CD4-positive, alpha-beta T cell (primary cell): ENCODE measurements at regions not wholly inside any gene's neighbourhood (a gene's known extent, or its start where the extent isn't known, plus 50 kb on each side); places are given as distances from the start of the nearest gene placed in this dataset.
"Not testable (repeated sequence)": the region's sequence is repeated elsewhere in the genome, so short reads cannot be mapped to it uniquely, and the experiment has no call there.

Experiments
- ATAC-seq: fragments of 200-7000 bp; cut with Tn5 transposase; one replicate; pipeline ENCODE4 v1.10.0; 2022; ENCODE audit warnings: mild to moderate bottlenecking; ENCODE audit not compliant: poor library complexity
- CTCF ChIA-PET: fragments of 350-600 bp; sonication (Branson Sonifier 250); formaldehyde crosslinking; loops from one replicate; lab custom pipeline; 2021; ENCODE audit warnings: antibody characterized with exemption, inconsistent platforms; lab: Charles Lee
- POLR2A ChIA-PET: fragments of 350-600 bp; sonication (Branson Sonifier 250); formaldehyde crosslinking; loops from one replicate; lab custom pipeline; 2021; ENCODE audit warnings: antibody characterized with exemption, inconsistent platforms; lab: Charles Lee
- DNase-seq, 14 experiments: peaks; one replicate each; pipeline ENCODE4 v3.0.0-alpha.2; 2013 to 2020; ENCODE audit warnings: mixed read lengths in 2 of 14
- H3K27ac ChIP-seq, 2 donors: one replicate each; pipeline versions ENCODE4 v1.5.1 to v1.7.0; 2013; ENCODE audit warnings: low read length in 2 of 2, low read depth in 1 of 2, mild to moderate bottlenecking in 1 of 2
- H3K27me3 ChIP-seq, 2 experiments: 1 replicate in 1 of 2; 2 replicates in 1 of 2; pipeline versions ENCODE4 v1.6.1 to v1.7.0; 2013; ENCODE audit warnings: low read length in 2 of 2, control low read depth in 1 of 2, mild to moderate bottlenecking in 1 of 2, moderate library complexity in 1 of 2; ENCODE audit not compliant: insufficient read depth in 2 of 2, control insufficient read depth in 1 of 2
- H3K36me3 ChIP-seq: one replicate; pipeline ENCODE4 v1.6.1; 2013; ENCODE audit warnings: low read length, control low read depth; ENCODE audit not compliant: insufficient read depth
- H3K4me1 ChIP-seq: one replicate; pipeline ENCODE4 v1.6.1; 2013; ENCODE audit warnings: low read length, control low read depth; ENCODE audit not compliant: insufficient read depth
- H3K4me3 ChIP-seq: one replicate; pipeline ENCODE4 v1.5.1; 2013; ENCODE audit warnings: mild to moderate bottlenecking, low read length, moderate library complexity
- H3K9me3 ChIP-seq, 2 experiments: 1 replicate in 1 of 2; 2 replicates in 1 of 2; pipeline versions ENCODE4 v1.6.1 to v1.7.0; 2013; ENCODE audit warnings: low read length in 2 of 2, mild to moderate bottlenecking in 2 of 2, control low read depth in 1 of 2, moderate library complexity in 1 of 2; ENCODE audit not compliant: control insufficient read depth in 1 of 2, insufficient read depth in 1 of 2
- H3K27ac Mint-ChIP-seq: one replicate; pipeline ENCODE4 v1.8.0; 2020; ENCODE audit warnings: mixed read lengths
- H3K27me3 Mint-ChIP-seq: one replicate; pipeline ENCODE4 v1.8.0; 2021; ENCODE audit warnings: mixed read lengths
- H3K36me3 Mint-ChIP-seq: one replicate; pipeline ENCODE4 v1.8.0; 2021; ENCODE audit warnings: low read depth, mixed read lengths
- H3K4me1 Mint-ChIP-seq: one replicate; pipeline ENCODE4 v1.8.0; 2021; ENCODE audit warnings: low read depth, mixed read lengths
- H3K4me3 Mint-ChIP-seq: one replicate; pipeline ENCODE4 v1.8.0; 2020; ENCODE audit warnings: mild to moderate bottlenecking, mixed read lengths
- H3K9me3 Mint-ChIP-seq: one replicate; pipeline ENCODE4 v1.8.0; 2020; ENCODE audit warnings: mixed read lengths
- intact Hi-C, 2 experiments: fragments of 100-400 bp; cut with DNase I in 1 of 2; cut with micrococcal nuclease in 1 of 2; formaldehyde crosslinking; loops; one replicate each; pipeline versions ENCODE4 v1.15.1 to v1.9.0; 2023 to 2025; cut with DNase I, micrococcal nuclease
- TF ChIP-seq, protein P1 (sequence below): fragments of 200-600 bp; IDR thresholded peaks from one replicate; pipeline ENCODE4 v1.8.0; 2022; ENCODE audit warnings: antibody characterized with exemption, mild to moderate bottlenecking

DNA sequence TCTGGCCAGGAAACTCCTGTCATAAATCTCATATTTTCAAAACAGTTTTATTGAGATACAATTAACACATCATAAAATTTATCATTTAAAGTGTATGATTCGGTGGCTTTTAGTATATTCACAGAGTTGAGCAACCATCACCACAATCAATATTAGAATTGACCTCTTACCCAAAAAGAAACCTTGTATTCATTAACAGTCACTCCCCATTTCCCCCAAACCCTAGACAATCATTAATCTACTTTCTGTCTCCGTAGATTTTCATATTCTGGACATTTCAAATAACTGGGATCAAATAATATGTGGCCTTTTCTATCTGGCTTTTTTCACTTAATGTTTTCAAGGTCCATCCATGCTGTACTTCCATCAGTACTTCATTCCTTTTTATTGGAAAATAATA is 145.7 kb upstream of the RORA start:
- Mint-ChIP-seq H3K4me1 (no peaks in the 10 kb centered on the region), H3K4me3 (no peak overlapping the region), H3K27ac (no peak overlapping the region), H3K36me3 (no peaks in the 10 kb centered on the region), H3K27me3 (peaks cover 7% of the 10 kb centered on the region), H3K9me3 (no peaks in the 10 kb centered on the region)
- CTCF ChIA-PET: no interaction called here
- no peak overlapping the region for H3K4me3 ChIP-seq
- no peaks in the 10 kb centered on the region for H3K9me3 ChIP-seq
- DNase-seq (no peak), ATAC-seq (no peak)
- POLR2A ChIA-PET: no interaction called here
- H3K36me3 ChIP-seq: no peaks in the 10 kb centered on the region
- H3K27ac ChIP-seq: no peak overlapping the region
- H3K27me3 ChIP-seq: peaks cover 0 to 7% of the 10 kb centered on the region in 2 experiments
- TF ChIP-seq, protein P1, sequence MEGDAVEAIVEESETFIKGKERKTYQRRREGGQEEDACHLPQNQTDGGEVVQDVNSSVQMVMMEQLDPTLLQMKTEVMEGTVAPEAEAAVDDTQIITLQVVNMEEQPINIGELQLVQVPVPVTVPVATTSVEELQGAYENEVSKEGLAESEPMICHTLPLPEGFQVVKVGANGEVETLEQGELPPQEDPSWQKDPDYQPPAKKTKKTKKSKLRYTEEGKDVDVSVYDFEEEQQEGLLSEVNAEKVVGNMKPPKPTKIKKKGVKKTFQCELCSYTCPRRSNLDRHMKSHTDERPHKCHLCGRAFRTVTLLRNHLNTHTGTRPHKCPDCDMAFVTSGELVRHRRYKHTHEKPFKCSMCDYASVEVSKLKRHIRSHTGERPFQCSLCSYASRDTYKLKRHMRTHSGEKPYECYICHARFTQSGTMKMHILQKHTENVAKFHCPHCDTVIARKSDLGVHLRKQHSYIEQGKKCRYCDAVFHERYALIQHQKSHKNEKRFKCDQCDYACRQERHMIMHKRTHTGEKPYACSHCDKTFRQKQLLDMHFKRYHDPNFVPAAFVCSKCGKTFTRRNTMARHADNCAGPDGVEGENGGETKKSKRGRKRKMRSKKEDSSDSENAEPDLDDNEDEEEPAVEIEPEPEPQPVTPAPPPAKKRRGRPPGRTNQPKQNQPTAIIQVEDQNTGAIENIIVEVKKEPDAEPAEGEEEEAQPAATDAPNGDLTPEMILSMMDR: no peak
- no peaks in the 10 kb centered on the region for H3K4me1 ChIP-seq
- intact Hi-C loops: no loop called here

DNA sequence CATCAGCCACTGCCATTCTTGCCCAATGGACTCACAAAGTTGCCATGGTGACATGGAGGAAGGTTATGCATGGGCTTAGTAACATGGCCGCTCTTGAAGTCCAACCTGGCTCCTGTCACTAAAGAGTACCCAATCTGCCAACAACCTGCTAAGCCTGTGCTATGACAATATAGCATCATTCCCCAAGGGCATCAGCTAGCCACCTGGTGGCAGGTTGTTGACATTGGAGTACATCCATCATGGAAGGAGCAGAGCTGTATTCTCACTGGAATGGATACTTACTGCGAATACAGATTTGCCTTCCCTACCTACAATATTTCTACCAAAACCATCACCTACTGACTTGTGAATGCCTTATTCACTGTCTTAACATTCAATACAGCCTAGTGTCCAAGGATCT is 138.9 kb upstream of the RORA start:
- intact Hi-C loops: no loop called here
- no peaks in the 10 kb centered on the region for H3K4me1 Mint-ChIP-seq
- ATAC-seq: no peak

DNA sequence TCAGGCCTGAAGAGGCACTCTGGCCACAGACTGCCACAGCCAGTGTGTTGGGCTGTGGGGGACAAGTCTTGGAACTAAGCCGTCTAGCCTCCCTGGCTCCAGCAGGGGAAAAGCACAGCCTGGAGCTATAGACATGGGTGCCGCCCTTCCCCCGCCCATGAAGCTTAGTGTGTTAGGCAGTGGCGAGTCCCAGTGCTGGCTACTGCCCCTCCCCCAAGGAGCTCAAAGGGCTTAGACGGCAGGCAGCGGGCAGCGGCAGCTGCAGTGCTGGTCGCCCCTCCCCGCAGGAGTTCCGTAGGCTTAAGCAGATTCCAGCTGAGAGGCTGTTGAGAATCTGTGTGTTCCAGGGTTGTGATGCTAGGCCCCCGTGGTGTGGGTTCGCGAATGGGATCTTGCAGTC is 135.8 kb upstream of the RORA start:
- DNase-seq: peak in 1 of 14 experiments; percentile 7
- no peaks in the 10 kb centered on the region for H3K4me1 ChIP-seq
- no peak overlapping the region for H3K4me3 ChIP-seq
- H3K9me3 Mint-ChIP-seq: peaks cover 6% of the 10 kb centered on the region
- H3K27ac Mint-ChIP-seq: no peak overlapping the region
- peaks cover 0 to 11% of the 10 kb centered on the region in 2 experiments for H3K9me3 ChIP-seq
- H3K4me3 Mint-ChIP-seq: no peak overlapping the region
- no peaks in the 10 kb centered on the region for H3K4me1 Mint-ChIP-seq
- no peak overlapping the region for H3K27ac ChIP-seq
- peaks cover 0 to 10% of the 10 kb centered on the region in 2 experiments for H3K27me3 ChIP-seq
- intact Hi-C loops: no loop called here
- ChIA-PET POLR2A (no interaction called here), CTCF (no interaction called here)
- ATAC-seq: no peak
- no peaks in the 10 kb centered on the region for H3K36me3 ChIP-seq
- H3K27me3 Mint-ChIP-seq: peaks cover 37% of the 10 kb centered on the region
- H3K36me3 Mint-ChIP-seq: no peaks in the 10 kb centered on the region
- TF ChIP-seq, protein P1: no peak

More for the DNA sequence above, 138.9 kb upstream of the RORA start:
- peaks cover 25% of the 10 kb centered on the region for H3K27me3 Mint-ChIP-seq
- H3K36me3 ChIP-seq: no peaks in the 10 kb centered on the region
- no peak overlapping the region for H3K27ac Mint-ChIP-seq
- H3K27ac ChIP-seq: no peak overlapping the region
- no peak overlapping the region for H3K4me3 Mint-ChIP-seq
- ChIA-PET CTCF (no interaction called here), POLR2A (no interaction called here)
- TF ChIP-seq, protein P1: no peak
- peaks cover under 1% of the 10 kb centered on the region for H3K9me3 Mint-ChIP-seq
- H3K36me3 Mint-ChIP-seq: no peaks in the 10 kb centered on the region
- H3K27me3 ChIP-seq: peaks cover 0 to 12% of the 10 kb centered on the region in 2 experiments
- no peak overlapping the region for H3K4me3 ChIP-seq
- no peak for DNase-seq
- peaks cover 0 to 11% of the 10 kb centered on the region in 2 experiments for H3K9me3 ChIP-seq
- no peaks in the 10 kb centered on the region for H3K4me1 ChIP-seq

DNA sequence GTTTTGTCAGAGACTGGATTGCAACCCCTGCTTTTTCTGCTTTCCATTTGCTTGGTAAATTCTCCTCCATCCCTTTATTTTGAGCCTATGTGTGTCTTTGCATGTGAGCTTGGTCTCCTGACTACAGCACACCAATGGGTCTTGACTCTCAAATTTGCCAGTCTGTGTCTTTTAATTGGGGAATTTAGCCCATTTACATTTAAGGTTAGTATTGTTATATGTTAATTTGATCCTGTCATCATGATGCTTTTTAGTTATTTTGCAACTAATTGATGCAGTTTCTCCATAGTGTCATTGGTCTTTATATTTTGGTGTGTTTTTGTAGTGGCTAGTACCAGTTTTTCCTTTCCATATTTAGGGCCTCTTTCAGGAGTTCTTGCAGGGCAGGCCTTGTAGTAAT is 133.8 kb upstream of the RORA start:
- H3K36me3 ChIP-seq, H3K4me3 ChIP-seq, ATAC-seq, H3K27me3 ChIP-seq, H3K27ac Mint-ChIP-seq, H3K4me3 Mint-ChIP-seq, H3K4me1 ChIP-seq, H3K27ac ChIP-seq, DNase-seq, H3K36me3 Mint-ChIP-seq, intact Hi-C loops, CTCF ChIA-PET, POLR2A ChIA-PET, H3K9me3 Mint-ChIP-seq, H3K4me1 Mint-ChIP-seq: not testable (repeated sequence)
- H3K9me3 ChIP-seq: peaks cover 0 to 11% of the 10 kb centered on the region in 2 experiments
- peaks cover 41% of the 10 kb centered on the region for H3K27me3 Mint-ChIP-seq
